DOHH2 (cell line): ENCODE measurements at regions not wholly inside any gene's neighbourhood (a gene's known extent, or its start where the extent isn't known, plus 50 kb on each side); places are given as distances from the start of the nearest gene placed in this dataset.

ENCODE experiments used
- H3F3A ChIP-seq: fragments of 200-600 bp; sonication (generic), shearing (Covaris generic); 2 replicates; pipeline ENCODE4 v1.6.0; 2016; ENCODE audit warnings: antibody characterized with exemption, mild to moderate bottlenecking; ENCODE audit not compliant: control insufficient read depth, insufficient read depth
- H3K27ac ChIP-seq: fragments of 200-600 bp; sonication (generic); 2 replicates; pipeline ENCODE4 v1.5.1; 2014; ENCODE audit warnings: low read depth, mild to moderate bottlenecking, low read length, moderate library complexity
- H3K27me3 ChIP-seq: fragments of 200-600 bp; sonication (generic); 2 replicates; pipeline ENCODE4 v1.6.1; 2014; ENCODE audit warnings: mild to moderate bottlenecking, low read length, mixed read lengths; ENCODE audit not compliant: control insufficient read depth
- H3K36me3 ChIP-seq: fragments of 200-600 bp; sonication (generic); 2 replicates; pipeline ENCODE4 v1.6.1; 2014; ENCODE audit warnings: mild to moderate bottlenecking, low read length, moderate library complexity, mixed read lengths; ENCODE audit not compliant: control insufficient read depth
- H3K4me1 ChIP-seq: fragments of 200-600 bp; sonication (generic); 2 replicates; pipeline ENCODE4 v1.6.1; 2014; ENCODE audit warnings: mild to moderate bottlenecking, low read length, mixed read lengths; ENCODE audit not compliant: control insufficient read depth
- H3K4me2 ChIP-seq: fragments of 200-600 bp; sonication (generic); 2 replicates; pipeline ENCODE4 v1.6.0; 2014; ENCODE audit warnings: mild to moderate bottlenecking, low read length, moderate library complexity
- H3K4me3 ChIP-seq: fragments of 200-600 bp; sonication (generic); 2 replicates; pipeline ENCODE4 v1.5.1; 2014; ENCODE audit warnings: mild to moderate bottlenecking, low read length, mixed read lengths
- H3K79me2 ChIP-seq: fragments of 200-600 bp; sonication (generic); 2 replicates; pipeline ENCODE4 v1.6.1; 2014; ENCODE audit warnings: mild to moderate bottlenecking, low read length, mixed read lengths; ENCODE audit not compliant: control insufficient read depth
- H3K9me2 ChIP-seq: fragments of 200-600 bp; sonication (generic); replicated peaks from 2 replicates; pipeline ENCODE4 v1.6.1; 2014; ENCODE audit warnings: mild to moderate bottlenecking, low read length, mixed read lengths; ENCODE audit not compliant: control insufficient read depth
- H3K9me3 ChIP-seq: fragments of 200-600 bp; sonication (generic); 2 replicates; pipeline ENCODE4 v1.6.1; 2014; ENCODE audit warnings: antibody characterized with exemption, low read length, mixed read lengths; ENCODE audit not compliant: control insufficient read depth, insufficient read depth
- H4K20me1 ChIP-seq: fragments of 200-600 bp; sonication (generic); 2 replicates; pipeline ENCODE4 v1.6.0; 2014; ENCODE audit warnings: low read depth, mild to moderate bottlenecking, antibody characterized with exemption, low read length, moderate library complexity; ENCODE audit not compliant: control insufficient read depth, insufficient read depth
- CTCF ChIP-seq: fragments of 200-600 bp; sonication (generic); IDR thresholded peaks from one replicate; pipeline ENCODE4 v1.5.1; 2014; ENCODE audit warnings: antibody characterized with exemption, mild to moderate bottlenecking, low read depth, low read length; ENCODE audit not compliant: poor library complexity, severe bottlenecking
- EZH2phosphoT487 ChIP-seq: fragments of 200-600 bp; sonication (generic); IDR thresholded peaks from 2 replicates; pipeline ENCODE4 v1.6.1; 2017; ENCODE audit warnings: borderline replicate concordance, mild to moderate bottlenecking, antibody characterized with exemption, low read length, moderate library complexity, mixed read lengths

GRCh38 chr2:16278421-16279200 lies 338.3 kb downstream of the MYCN start:
- no peaks in the 10 kb centered on the region for H4K20me1 ChIP-seq
- H3K27ac ChIP-seq, result no peak overlapping the region
- no peak overlapping the region for H3K4me2 ChIP-seq
- H3K4me3 ChIP-seq, result no peak overlapping the region
- no peak for TF ChIP-seq CTCF
- no peaks in the 10 kb centered on the region for H3K79me2 ChIP-seq
- no peaks in the 10 kb centered on the region for H3K9me3 ChIP-seq
- H3K4me1 ChIP-seq, result no peaks in the 10 kb centered on the region
- no peaks in the 10 kb centered on the region for H3K36me3 ChIP-seq
- H3F3A ChIP-seq, result no peaks in the 10 kb centered on the region
- no peaks in the 10 kb centered on the region for H3K9me2 ChIP-seq
- no peaks in the 10 kb centered on the region for H3K27me3 ChIP-seq

- Histone ChIP-seq H3K79me2 (no peaks in the 10 kb centered on the region), H3K4me3 (no peak overlapping the region), H3K27ac (no peak overlapping the region), H3K9me2 (no peaks in the 10 kb centered on the region), H3K27me3 (no peaks in the 10 kb centered on the region), H3K4me1 (no peaks in the 10 kb centered on the region), H3F3A (no peaks in the 10 kb centered on the region), H3K9me3 (no peaks in the 10 kb centered on the region), H4K20me1 (no peaks in the 10 kb centered on the region), H3K36me3 (no peaks in the 10 kb centered on the region), H3K4me2 (no peak overlapping the region)
- TF ChIP-seq CTCF, result no peak
- TF ChIP-seq EZH2phosphoT487, result no peak
Measured at GRCh38 chr2:16277117-16277516, 336.8 kb downstream of the MYCN start.

GRCh38 chr2:16275661-16276060 lies 335.3 kb downstream of the MYCN start:
- no peaks in the 10 kb centered on the region for H3F3A ChIP-seq
- H4K20me1 ChIP-seq, result no peaks in the 10 kb centered on the region
- TF ChIP-seq EZH2phosphoT487, result no peak
- no peak for TF ChIP-seq CTCF
- H3K9me2 ChIP-seq, result no peaks in the 10 kb centered on the region
- no peaks in the 10 kb centered on the region for H3K79me2 ChIP-seq
- no peaks in the 10 kb centered on the region for H3K27me3 ChIP-seq
- no peak overlapping the region for H3K27ac ChIP-seq
- no peaks in the 10 kb centered on the region for H3K36me3 ChIP-seq
- no peak overlapping the region for H3K4me3 ChIP-seq
- H3K9me3 ChIP-seq, result no peaks in the 10 kb centered on the region
- no peaks in the 10 kb centered on the region for H3K4me1 ChIP-seq
- no peak overlapping the region for H3K4me2 ChIP-seq
